HepG2 (cell line): ENCODE measurements at regions not wholly inside any gene's neighbourhood (a gene's known extent, or its start where the extent isn't known, plus 50 kb on each side); places are given as distances from the start of the nearest gene placed in this dataset.

Source experiments
- ASH2L ChIP-seq: fragments of 300-600, 200-600 bp; sonication (generic); IDR thresholded peaks from 2 replicates; pipeline ENCODE4 v1.7.0; 2017; ENCODE audit warnings: low read depth, mild to moderate bottlenecking, moderate library complexity, mixed read lengths, low read length; ENCODE audit not compliant: insufficient read length
- EP300 ChIP-seq, 3 experiments: sonication (generic) in 1 of 3; formaldehyde crosslinking in 1 of 3; IDR thresholded peaks; 2 replicates each; pipeline versions ENCODE4 v1.5.1 to v1.6.1; 2011 to 2020; ENCODE audit warnings: low read depth in 2 of 3, low read length in 2 of 3, borderline replicate concordance in 1 of 3, improper control_type of control experiment in 1 of 3, mild to moderate bottlenecking in 1 of 3, missing genetic modification reagents in 1 of 3, moderate library complexity in 1 of 3
- HNRNPL ChIP-seq: fragments of 200-400 bp; formaldehyde crosslinking; IDR thresholded peaks from 2 replicates; pipeline ENCODE4 v1.6.1; 2017; ENCODE audit warnings: mild to moderate bottlenecking, low read depth, low read length
- KIAA2018 ChIP-seq: sonication (generic); formaldehyde crosslinking; IDR thresholded peaks from 2 replicates; pipeline ENCODE4 v1.5.0; 2020; ENCODE audit warnings: mild to moderate bottlenecking, missing genetic modification reagents, borderline replicate concordance
- POGZ ChIP-seq: sonication (generic); formaldehyde crosslinking; IDR thresholded peaks from 2 replicates; pipeline ENCODE4 v1.4.0; 2020; ENCODE audit warnings: mild to moderate bottlenecking, missing genetic modification reagents
- ZC3H13 ChIP-seq: sonication (generic); formaldehyde crosslinking; IDR thresholded peaks from 2 replicates; pipeline ENCODE4 v1.8.1; 2023; ENCODE audit warnings: mild to moderate bottlenecking, missing genetic modification reagents, moderate library complexity
- ZMYM4 ChIP-seq: sonication (generic); formaldehyde crosslinking; IDR thresholded peaks from 2 replicates; pipeline ENCODE4 v1.8.1; 2023; ENCODE audit warnings: mild to moderate bottlenecking, missing genetic modification reagents
- ZNF10 ChIP-seq: sonication (generic); formaldehyde crosslinking; IDR thresholded peaks from 2 replicates; pipeline ENCODE4 v1.4.0; 2020; ENCODE audit warnings: mild to moderate bottlenecking, low read depth, missing genetic modification reagents, borderline replicate concordance
- ZNF644 ChIP-seq: IDR thresholded peaks from 2 replicates; pipeline ENCODE4 v1.6.1; 2016; ENCODE audit warnings: low read depth
- TF ChIP-seq, protein P1 (sequence below): sonication (generic); formaldehyde crosslinking; IDR thresholded peaks from 2 replicates; pipeline ENCODE4 v1.4.0; 2020; ENCODE audit warnings: missing genetic modification reagents
- TF ChIP-seq, protein P2 (sequence below): IDR thresholded peaks from 2 replicates; pipeline ENCODE4 v1.6.1; 2018; ENCODE audit warnings: missing genetic modification reagents, mild to moderate bottlenecking, missing compliant biosample characterization
- TF ChIP-seq, protein P3 (sequence below): sonication (generic); formaldehyde crosslinking; IDR thresholded peaks from 2 replicates; pipeline ENCODE4 v1.5.1; 2020; ENCODE audit warnings: mild to moderate bottlenecking, moderate library complexity, missing genetic modification reagents

DNA sequence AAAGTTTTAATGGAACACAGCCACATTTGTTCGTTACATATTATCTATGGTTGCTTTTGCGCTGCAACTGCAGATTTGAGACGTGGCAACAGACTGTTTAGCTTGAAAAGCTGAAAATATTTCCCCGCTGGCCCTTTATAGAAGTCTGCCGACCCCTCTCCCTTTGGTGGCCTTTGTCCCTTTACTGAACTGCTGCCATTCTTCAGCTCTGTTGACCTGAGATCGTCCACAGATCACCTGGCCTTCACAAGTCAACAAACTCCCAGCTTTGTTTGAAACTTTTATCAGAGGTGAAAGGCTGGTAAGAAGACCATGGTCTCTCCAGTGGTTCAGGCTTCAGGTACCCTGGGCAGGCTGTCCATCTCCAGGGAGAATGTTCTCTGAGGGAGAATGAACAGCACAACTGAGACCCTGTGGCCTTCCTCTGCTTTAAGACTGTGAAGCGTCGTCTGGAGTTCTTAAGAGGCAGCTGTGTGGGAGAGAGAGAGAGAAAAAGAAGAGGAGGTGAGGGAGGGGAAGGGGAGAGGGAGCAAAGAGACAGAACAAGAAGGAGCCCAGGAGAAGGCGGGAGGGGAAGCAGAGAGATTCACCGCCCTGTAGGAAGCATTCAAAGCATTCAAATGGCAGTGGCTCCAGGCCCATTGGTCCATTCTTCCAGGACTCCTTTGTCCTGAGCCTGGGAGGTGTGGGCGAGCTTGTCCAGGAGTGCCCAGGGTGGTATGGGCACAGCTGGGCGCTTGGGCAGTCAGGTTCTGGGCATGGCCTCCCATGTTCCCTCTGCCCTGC is 53.7 kb upstream of the INSYN1 start (continued):
- TF ChIP-seq ASH2L = peak; percentile 42
- no peak for TF ChIP-seq ZC3H13 (CRISPR knock-in tag)
- TF ChIP-seq, protein P1, sequence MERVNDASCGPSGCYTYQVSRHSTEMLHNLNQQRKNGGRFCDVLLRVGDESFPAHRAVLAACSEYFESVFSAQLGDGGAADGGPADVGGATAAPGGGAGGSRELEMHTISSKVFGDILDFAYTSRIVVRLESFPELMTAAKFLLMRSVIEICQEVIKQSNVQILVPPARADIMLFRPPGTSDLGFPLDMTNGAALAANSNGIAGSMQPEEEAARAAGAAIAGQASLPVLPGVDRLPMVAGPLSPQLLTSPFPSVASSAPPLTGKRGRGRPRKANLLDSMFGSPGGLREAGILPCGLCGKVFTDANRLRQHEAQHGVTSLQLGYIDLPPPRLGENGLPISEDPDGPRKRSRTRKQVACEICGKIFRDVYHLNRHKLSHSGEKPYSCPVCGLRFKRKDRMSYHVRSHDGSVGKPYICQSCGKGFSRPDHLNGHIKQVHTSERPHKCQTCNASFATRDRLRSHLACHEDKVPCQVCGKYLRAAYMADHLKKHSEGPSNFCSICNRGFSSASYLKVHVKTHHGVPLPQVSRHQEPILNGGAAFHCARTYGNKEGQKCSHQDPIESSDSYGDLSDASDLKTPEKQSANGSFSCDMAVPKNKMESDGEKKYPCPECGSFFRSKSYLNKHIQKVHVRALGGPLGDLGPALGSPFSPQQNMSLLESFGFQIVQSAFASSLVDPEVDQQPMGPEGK = peak; percentile 15; the same call in 1 of the 2 replicates
- TF ChIP-seq ZMYM4 (CRISPR knock-in tag) = 0 out of 2 replicates have a peak, but pooled peaks have one; percentile 25
- TF ChIP-seq POGZ (CRISPR knock-in tag) = peak; percentile 16; the same call in 1 of the 2 replicates
- no peak for TF ChIP-seq ZNF10
- TF ChIP-seq EP300 (IDR thresholded peaks at IDR 0.05; ENCODE audit: low read depth in 2 of 2, low read length in 2 of 2) = peak in 1 of 2 experiments; percentile 70; a peak in 1 of 4 replicates
- TF ChIP-seq EP300 (CRISPR knock-in tag; IDR thresholded peaks at IDR 0.05; ENCODE audit: borderline replicate concordance) = no peak
- TF ChIP-seq ZNF644 (CRISPR knock-in tag) = peak; percentile 61; the same call in 1 of the 2 replicates
- peak; percentile 68; the same call in 1 of the 2 replicates for TF ChIP-seq HNRNPL
- TF ChIP-seq, protein P2, sequence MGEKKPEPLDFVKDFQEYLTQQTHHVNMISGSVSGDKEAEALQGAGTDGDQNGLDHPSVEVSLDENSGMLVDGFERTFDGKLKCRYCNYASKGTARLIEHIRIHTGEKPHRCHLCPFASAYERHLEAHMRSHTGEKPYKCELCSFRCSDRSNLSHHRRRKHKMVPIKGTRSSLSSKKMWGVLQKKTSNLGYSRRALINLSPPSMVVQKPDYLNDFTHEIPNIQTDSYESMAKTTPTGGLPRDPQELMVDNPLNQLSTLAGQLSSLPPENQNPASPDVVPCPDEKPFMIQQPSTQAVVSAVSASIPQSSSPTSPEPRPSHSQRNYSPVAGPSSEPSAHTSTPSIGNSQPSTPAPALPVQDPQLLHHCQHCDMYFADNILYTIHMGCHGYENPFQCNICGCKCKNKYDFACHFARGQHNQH (CRISPR knock-in tag) = 0 out of 2 replicates have a peak, but pooled peaks have one; percentile 36
- TF ChIP-seq, protein P3, sequence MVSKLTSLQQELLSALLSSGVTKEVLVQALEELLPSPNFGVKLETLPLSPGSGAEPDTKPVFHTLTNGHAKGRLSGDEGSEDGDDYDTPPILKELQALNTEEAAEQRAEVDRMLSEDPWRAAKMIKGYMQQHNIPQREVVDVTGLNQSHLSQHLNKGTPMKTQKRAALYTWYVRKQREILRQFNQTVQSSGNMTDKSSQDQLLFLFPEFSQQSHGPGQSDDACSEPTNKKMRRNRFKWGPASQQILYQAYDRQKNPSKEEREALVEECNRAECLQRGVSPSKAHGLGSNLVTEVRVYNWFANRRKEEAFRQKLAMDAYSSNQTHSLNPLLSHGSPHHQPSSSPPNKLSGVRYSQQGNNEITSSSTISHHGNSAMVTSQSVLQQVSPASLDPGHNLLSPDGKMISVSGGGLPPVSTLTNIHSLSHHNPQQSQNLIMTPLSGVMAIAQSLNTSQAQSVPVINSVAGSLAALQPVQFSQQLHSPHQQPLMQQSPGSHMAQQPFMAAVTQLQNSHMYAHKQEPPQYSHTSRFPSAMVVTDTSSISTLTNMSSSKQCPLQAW (CRISPR knock-in tag) = peak; percentile 34; the same call in 1 of the 2 replicates
- TF ChIP-seq KIAA2018 (CRISPR knock-in tag) = no peak
